Limb (tissue), 2 donors: ENCODE measurements at regions not wholly inside any gene's neighbourhood (a gene's known extent, or its start where the extent isn't known, plus 50 kb on each side); places are given as distances from the start of the nearest gene placed in this dataset.
"Not testable (repeated sequence)": the region's sequence is repeated elsewhere in the genome, so short reads cannot be mapped to it uniquely, and the experiment has no call there.

Experiments
- DNase-seq, 2 donors: peaks; one replicate each; pipeline ENCODE4 v3.0.0-alpha.2; 2016; ENCODE audit errors: extremely low spot score in 2 of 2

GRCh38 chr14:96683562-96684289 is 113.5 kb upstream of the VRK1 start:
- DNase-seq, result no peak

GRCh38 chr14:96686126-96686525 is 111.1 kb upstream of the VRK1 start:
- DNase-seq, result no peak

- DNase-seq, result no peak
Observed at GRCh38 chr14:96688629-96689028, 108.6 kb upstream of the VRK1 start.

GRCh38 chr14:96690713-96691383 is 106.3 kb upstream of the VRK1 start:
- DNase-seq, result no peak

- DNase-seq, result no peak
Observed at GRCh38 chr14:96693252-96693820, 103.8 kb upstream of the VRK1 start.

- no peak for DNase-seq
Observed at GRCh38 chr14:96693987-96694386, 103.2 kb upstream of the VRK1 start.

GRCh38 chr14:96698960-96699539 is 98.1 kb upstream of the VRK1 start:
- DNase-seq, result no peak

GRCh38 chr14:96699666-96700065 is 97.5 kb upstream of the VRK1 start:
- no peak for DNase-seq

- DNase-seq, result no peak
Observed at GRCh38 chr14:96702831-96703230, 94.4 kb upstream of the VRK1 start.

- no peak for DNase-seq
Observed at GRCh38 chr14:96705422-96706092, 91.6 kb upstream of the VRK1 start.

GRCh38 chr14:96706893-96707292 is 90.3 kb upstream of the VRK1 start:
- no peak for DNase-seq

GRCh38 chr14:96710060-96710666 is 87.0 kb upstream of the VRK1 start:
- DNase-seq, result no peak

- DNase-seq, result no peak
Observed at GRCh38 chr14:96711559-96712267, 85.5 kb upstream of the VRK1 start.

GRCh38 chr14:96713426-96713825 is 83.8 kb upstream of the VRK1 start:
- DNase-seq, result no peak

- DNase-seq, result not testable (repeated sequence)
Observed at GRCh38 chr14:96714537-96714936, 82.6 kb upstream of the VRK1 start.

- DNase-seq, result no peak
Observed at GRCh38 chr14:96717116-96717515, 80.1 kb upstream of the VRK1 start.

- no peak for DNase-seq
Observed at GRCh38 chr14:96718407-96718806, 78.8 kb upstream of the VRK1 start.

GRCh38 chr14:96720702-96721101 is 76.5 kb upstream of the VRK1 start:
- DNase-seq, result not testable (repeated sequence)

- no peak for DNase-seq
Observed at GRCh38 chr14:96722736-96723135, 74.4 kb upstream of the VRK1 start.

- DNase-seq, result no peak
Observed at GRCh38 chr14:96723946-96724345, 73.2 kb upstream of the VRK1 start.

- DNase-seq, result no peak
Observed at GRCh38 chr14:96725232-96725631, 72.0 kb upstream of the VRK1 start.
